ENCODE measurements at regions not wholly inside any gene's neighbourhood (a gene's known extent, or its start where the extent isn't known, plus 50 kb on each side); places are given as distances from the start of the nearest gene placed in this dataset.

DNA sequence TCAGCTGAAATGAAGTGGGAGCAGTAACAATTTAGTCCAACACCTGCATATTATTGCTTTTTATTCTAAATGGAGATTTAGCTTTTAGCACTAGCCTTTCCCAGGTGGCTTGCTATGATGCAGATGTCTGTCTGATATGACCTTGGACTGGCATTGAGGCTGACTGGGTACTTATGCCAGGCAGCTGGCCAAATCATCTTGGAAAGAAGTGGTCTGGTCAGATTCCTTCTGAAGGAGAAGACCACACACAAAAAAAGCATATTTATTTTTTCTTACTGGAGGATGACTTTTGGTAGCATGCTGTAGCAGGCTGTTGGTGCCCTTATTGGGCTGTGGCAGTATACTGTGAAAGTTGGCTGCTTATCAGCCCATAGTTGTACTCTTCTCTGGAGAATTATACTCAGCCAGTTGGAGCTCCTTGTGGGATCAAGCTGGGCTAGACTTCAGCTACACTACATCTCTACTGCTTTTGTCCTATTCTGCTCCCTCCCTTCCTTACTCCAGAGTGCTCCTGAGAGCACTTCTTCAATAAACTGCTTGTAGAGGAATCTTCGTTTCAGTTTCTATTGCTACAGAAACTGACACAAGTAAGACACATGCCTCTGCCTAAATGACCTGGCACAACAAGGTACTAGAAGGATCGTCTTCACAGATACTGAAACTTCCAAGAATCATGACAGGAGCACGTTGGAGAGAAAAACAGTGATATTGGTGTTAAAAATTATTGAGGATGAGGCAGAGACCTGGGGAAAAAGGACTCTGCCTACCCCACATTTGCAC is 196.8 kb upstream of the RPS6KA3 start:
- TF ChIP-seq, protein P1, sequence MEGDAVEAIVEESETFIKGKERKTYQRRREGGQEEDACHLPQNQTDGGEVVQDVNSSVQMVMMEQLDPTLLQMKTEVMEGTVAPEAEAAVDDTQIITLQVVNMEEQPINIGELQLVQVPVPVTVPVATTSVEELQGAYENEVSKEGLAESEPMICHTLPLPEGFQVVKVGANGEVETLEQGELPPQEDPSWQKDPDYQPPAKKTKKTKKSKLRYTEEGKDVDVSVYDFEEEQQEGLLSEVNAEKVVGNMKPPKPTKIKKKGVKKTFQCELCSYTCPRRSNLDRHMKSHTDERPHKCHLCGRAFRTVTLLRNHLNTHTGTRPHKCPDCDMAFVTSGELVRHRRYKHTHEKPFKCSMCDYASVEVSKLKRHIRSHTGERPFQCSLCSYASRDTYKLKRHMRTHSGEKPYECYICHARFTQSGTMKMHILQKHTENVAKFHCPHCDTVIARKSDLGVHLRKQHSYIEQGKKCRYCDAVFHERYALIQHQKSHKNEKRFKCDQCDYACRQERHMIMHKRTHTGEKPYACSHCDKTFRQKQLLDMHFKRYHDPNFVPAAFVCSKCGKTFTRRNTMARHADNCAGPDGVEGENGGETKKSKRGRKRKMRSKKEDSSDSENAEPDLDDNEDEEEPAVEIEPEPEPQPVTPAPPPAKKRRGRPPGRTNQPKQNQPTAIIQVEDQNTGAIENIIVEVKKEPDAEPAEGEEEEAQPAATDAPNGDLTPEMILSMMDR (IDR thresholded peaks at IDR 0.05), result no peak
- TF ChIP-seq POLR2AphosphoS5 (IDR thresholded peaks at IDR 0.05), result no peak
- no peak for TF ChIP-seq EP300 (IDR thresholded peaks at IDR 0.05)
- TF ChIP-seq POLR2A (IDR thresholded peaks at IDR 0.05), result no peak

All from gastroesophageal sphincter (tissue), 3 donors.